ENCODE measurements at regions not wholly inside any gene's neighbourhood (a gene's known extent, or its start where the extent isn't known, plus 50 kb on each side); places are given as distances from the start of the nearest gene placed in this dataset.
"Not testable (repeated sequence)": the region's sequence is repeated elsewhere in the genome, so short reads cannot be mapped to it uniquely, and the experiment has no call there.

DNA sequence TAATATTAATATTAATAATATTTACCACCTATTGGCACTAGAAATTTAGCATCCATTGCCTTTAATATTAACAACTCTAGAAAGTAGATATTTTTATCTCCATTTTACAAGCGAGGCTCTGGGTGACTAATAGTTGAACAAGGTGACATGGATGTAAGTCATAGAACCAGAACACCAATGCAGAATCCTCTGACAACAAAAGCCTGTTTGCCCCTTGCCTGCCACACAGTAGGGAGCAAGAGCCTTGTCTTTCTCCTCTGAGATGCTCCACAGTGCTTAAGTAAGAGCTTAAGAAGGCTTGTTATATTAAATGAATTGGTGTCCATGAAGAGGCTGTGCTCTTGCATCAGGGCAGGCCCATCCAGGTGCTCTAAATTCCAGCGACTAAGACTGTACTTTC is 51.2 kb upstream of the LBX1 start:
- no peak for DNase-seq

DNA sequence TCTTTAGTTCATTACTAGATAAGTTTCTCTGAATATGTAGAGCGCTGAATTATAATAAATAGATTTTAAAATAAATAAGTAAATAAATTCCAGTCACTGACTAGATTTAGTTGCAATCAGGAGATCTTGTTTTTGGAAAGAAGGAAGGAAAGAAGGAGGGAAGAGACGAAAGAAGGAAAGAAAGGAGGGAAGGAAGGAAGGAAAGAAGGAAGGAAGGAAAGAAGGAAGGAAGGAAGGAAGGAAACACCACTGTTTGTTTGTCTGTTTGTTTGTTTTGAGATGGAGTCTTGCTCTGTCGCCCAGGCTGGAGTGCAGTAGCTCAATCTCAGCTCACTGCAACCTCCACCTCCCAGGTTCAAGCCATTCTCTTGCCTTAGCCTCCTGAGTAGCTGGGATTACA is 51.7 kb upstream of the LBX1 start:
- not testable (repeated sequence) for DNase-seq

DNA sequence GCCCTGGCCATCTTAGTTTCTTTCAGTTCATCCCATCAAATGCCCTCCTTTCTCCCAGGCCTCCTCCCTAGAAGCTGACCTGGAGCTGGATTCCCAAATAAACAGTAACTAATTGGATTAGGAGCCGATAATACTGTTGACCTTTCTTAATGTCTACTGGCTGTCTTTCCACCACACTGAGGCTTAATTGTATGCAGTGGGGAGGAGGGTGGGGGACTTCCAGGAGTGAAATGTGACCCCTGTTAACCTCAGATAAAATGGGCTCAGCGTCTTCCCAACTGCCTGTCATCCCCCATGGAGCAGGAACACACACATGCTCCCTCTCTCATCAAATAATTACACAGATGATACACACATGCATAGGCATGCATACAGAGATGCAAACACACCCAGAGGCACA is 53.7 kb upstream of the LBX1 start:
- no peak for DNase-seq

DNA sequence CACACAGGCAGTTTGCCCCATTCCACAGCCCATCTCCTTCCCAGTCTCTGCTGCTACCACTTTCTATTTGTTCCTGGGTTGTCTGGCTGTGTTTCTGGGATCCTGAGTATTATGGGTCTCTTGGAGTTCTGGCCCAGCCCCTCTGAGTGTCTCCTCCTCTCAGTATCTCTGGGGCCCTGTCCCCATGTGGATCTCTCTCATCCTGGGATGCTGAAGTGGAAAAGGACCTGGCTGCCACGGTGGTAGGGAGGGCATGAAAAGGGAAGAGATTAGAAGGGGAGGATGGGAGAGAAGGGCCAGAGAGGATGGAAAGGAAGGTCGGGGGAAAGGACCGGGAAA is 54.5 kb upstream of the LBX1 start:
- no peak for DNase-seq

DNA sequence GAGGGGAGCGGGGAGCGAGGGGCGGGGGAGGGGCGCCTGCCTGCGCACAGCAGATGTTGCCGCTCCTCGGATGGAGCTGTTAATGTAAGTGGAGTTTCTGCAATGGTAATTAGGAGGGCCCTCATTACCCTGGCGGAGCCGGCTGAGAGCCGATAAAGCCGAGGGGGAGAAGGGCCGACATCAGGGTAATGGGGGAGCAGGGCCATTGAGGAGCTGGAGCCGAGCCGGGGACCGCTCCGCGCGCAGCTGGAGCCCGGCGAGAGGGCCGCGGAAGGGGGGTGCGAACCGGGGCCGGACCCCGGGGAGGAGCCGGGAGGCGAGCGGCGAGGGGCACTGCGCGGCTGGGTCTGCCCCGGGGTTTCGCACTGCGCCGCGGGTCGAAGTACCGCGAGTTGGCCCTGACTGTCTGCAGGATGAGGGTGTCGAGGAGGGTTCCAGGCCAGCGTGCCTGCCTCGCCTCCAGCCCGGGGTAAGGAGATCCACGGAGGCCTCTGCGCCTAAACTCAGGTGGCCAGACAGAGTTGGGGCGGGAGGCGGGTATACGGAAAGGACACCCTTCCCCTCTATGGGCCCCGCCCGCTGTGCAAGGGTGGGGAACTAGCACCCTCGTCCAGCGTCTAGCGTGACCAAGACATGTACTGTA is 55.0 kb upstream of the LBX1 start:
- DNase-seq, result no peak

DNA sequence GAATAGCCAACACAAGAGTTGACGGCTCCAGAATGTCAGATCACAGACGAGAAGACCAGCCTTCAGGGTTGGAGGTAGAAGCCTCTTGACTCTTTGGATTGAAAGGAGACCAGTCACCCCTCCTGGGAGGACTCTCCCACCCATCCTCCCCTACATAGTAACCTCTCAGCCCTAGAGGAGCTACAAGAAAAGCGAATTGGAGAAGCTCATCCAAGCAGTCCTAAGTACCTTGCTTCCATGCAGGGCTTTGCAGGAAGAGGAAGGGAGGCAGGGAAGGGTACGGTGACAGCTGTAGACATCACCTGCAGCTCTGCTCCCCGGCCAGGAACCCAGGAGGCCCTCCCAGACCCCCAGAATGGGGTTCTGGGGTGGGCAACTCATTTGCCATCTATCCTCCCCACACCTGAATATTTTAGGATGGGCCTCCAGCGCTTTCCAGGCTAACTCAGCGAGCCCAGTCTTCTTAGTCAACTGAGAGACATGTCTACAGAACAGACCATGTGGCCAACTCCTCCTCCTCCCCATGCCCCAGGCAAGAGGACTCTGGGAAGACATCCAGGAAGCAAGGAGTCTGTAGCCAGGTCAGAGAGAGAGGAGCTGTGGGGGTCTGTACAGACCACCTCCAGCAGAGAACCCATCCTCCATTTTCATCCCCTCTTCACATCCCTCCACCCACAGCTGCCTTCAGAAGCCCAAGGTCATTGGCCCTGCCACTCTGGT is 55.6 kb upstream of the LBX1 start:
- no peak for DNase-seq

DNA sequence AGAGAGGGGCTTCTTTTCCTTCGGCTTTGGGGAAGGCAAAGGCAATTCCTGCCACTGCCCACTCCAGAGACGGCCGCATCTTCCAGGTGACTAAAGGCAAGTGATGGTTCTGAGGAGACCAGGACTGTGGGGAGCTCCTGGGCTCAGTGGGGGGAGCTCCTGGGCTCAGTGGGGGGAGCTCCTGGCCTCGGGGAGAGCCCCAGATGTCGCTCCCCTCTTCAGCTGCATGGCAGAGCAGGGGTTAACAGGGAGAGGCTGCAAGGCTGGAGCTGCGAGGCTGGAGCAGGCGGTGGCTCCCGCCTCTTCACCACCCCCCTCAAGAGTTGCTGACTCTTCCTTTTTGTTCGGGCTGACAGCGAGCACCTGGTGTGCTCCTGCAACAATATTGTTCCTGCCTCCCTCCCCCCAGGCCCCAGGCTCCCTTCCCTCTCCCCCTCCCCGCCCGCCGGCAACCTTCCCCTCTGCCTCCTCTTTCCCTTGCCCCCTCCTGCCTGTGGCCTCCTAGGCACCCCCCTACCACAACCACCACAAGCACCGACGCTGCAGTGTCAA is 56.3 kb upstream of the LBX1 start:
- DNase-seq, result no peak

DNA sequence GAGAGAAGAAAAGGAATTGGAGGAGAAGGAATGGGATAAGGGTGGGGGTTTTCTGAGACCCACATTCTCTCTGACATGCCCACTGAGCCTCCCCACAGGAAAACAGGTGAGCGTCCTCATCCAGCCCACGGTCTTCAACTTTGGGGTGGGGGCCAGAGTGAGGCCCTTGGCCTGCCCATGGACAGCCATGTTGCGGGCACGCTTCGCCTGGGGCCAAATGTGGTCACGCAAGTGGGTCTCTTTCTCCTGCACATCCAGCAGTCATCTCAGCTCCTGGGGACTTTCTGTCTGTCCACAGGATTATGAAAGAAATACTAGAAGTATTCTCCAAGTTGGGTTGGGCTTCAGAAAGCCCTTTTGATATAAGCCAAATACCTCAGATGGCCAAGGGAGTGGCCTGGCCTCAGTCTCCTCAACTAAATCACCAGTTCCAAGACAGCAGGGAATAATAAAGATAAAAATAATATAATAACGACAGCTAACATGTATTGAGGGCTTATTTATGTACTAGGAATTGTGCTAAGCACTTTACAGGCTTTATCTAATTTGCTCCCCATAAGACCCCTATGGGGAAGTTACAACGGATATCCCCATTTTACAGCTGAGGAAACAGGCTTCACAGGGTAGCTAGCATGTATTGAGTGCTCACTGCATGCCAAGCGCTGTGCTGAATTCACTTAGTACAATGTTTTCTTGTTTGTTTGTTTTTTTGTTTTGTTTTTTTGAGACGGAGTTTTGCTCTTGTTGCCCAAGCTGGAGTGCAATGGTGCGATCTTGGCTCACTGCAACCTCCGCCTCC is 57.2 kb upstream of the LBX1 start:
- DNase-seq, result no peak

DNA sequence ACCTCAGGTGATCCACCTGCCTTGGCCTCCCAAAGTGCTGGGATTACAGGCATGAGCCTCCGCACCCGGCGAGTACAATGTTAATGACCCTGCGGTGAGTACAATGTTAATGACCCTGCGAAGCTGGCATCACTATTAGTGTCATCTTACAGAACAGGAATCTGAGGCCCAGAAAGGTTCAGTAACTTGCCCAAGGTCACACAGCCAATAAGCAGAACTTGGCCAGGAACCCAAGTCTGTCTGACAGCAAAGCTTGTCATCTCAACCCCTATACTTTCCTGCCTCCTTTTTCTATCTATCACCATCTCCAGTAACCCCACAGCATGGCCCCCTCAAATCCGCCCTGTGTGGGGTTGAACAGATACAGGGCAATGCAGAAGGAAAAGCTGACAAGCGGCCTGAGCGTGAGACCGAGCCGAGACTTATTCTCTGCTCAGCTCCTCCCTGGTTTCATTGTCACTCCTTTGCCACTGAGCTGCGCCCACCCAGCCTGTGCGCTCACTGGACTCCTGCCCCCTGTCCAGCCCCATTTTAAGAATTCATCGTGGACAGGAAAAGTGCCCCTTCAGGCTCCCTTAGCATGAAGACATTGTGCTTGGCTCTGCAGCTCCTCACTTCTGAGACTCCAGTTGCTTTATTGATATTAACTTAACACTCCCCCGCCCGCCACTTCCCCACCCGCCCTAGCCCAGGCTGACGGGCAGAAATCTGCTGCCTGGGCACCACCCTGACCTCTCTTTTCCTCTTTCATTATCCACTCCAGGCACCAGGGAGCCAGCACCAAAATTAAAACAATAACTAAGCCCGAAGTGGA is 58.1 kb upstream of the LBX1 start:
- DNase-seq, result no peak

DNA sequence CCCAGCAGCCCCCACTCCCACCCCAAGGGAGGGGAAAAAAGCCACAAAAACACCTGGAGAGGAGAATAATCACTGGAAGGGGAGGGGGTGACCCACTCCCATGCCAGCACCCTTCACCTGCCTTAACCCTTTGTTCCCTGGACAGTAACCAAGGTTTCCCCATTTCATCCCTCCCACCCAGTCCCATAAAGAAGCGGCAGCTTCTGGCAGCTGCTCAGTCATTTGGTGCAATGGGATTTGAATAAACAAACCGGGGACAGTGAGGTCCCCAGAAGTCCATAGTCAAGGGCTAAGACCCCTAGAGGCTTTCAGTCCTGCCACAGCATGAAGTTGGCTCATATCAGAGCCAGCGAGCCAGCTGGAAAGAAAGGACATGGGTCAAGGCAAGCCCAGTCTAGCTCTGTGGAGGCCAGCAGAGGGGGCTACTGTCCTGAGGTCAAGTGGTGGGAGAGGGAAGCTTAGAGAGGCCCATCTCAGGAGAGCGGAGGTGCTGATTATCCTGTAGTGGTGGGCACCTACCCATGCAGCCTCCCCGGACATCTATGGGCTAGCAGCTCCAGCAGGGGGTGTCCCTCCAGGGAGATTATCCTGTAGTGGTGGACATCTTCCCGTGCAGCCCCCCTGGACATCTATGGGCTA is 58.9 kb upstream of the LBX1 start:
- DNase-seq, result no peak

DNA sequence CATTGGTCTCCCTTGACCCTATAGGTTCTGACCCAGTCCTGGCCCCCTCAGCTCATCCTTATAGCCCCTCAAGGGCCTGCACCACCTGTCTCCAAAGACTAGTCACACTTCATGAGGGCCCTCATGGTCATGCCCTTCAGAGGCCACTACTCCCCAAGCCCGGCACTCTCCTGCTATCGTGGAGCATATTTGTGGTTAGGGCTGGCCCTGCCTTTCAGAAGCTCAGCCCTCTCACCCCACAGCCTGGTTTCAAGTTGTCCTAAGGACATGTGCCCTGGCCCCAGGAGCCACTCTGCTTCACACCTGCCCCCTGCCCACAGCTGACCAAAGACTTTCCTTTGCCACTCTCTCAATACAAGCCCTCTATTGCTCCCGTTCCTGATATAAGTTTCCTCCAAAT is 60.3 kb upstream of the LBX1 start:
- no peak for DNase-seq

DNA sequence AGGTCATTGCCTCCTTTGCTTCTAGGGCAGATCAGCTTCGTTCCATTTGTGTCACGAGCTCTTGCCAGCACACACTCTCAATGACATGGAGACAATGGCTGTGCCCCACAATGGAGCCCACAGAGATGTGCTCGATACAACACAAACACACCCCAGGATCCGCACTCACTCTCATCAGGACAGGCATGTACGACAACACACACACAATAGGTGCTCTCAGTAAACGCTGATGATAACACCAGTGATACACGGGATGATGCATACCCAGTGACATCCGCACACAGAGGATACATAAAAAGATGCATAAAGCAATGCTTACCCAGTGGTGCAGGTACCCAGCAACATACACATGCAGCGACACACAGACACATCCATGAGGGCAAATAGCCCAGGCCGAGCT is 61.2 kb upstream of the LBX1 start:
- DNase-seq, result no peak

DNA sequence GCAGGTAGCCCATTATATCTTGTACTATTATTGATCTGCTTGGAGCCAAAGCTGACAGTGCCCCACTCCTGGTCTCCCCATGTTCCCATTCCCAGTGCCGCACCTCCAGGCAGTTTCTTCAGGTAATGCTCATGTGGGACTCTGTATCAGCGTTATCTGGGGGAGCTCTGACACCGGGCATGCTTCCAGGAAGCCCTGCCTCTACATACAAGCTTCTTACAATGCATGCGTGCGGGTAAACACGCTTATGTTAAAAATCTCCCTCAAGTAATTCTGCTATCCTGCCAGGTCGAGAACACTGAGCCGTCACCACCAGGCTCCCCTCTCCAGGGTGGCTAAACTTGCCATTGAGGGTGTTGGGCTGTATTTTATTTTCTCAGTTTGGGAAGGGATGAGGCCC is 61.6 kb upstream of the LBX1 start:
- no peak for DNase-seq

DNA sequence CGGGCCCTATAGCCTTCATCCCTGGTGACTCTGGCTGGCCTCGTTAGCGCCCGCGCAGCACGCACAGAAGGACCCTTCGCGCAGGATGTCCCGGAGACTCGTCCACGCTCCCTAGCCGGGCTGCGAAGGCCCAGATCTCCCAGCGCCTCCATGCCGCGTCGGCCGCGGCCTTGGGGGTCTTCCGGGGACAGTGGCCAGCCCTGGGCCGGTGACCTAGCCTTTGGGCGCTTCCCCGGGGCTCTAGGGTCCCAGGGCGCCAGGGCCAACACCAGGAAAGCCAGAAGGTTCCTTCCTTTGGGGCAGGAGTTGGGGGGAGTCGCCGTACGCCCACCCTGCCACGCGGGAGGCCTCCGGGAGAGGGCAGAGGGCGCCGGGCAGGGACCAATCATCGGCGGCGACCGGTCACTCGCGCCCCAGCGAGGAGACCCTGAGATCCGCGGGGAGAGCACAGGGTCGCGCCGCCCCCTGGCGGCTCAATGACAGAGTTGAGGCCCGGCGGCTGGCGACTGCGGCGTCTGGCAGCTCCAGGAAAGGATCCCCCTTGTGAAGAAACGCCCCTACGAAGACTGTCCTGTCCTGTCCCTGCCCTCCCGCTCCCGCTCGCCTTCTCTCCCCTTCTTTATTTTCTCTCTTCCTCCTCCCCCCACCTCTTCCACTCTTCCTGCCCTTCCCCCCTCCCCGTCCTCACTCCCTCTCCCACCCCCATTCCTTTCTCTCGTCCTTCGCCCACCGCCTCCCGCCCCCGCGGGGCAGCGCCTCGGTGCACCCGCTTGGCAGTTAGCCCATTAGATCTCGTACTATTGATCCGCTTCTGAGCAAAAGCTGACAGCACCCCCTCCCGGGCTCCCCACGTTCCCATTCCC is 62.3 kb upstream of the LBX1 start:
- DNase-seq, result peak; percentile 4 to 68

DNA sequence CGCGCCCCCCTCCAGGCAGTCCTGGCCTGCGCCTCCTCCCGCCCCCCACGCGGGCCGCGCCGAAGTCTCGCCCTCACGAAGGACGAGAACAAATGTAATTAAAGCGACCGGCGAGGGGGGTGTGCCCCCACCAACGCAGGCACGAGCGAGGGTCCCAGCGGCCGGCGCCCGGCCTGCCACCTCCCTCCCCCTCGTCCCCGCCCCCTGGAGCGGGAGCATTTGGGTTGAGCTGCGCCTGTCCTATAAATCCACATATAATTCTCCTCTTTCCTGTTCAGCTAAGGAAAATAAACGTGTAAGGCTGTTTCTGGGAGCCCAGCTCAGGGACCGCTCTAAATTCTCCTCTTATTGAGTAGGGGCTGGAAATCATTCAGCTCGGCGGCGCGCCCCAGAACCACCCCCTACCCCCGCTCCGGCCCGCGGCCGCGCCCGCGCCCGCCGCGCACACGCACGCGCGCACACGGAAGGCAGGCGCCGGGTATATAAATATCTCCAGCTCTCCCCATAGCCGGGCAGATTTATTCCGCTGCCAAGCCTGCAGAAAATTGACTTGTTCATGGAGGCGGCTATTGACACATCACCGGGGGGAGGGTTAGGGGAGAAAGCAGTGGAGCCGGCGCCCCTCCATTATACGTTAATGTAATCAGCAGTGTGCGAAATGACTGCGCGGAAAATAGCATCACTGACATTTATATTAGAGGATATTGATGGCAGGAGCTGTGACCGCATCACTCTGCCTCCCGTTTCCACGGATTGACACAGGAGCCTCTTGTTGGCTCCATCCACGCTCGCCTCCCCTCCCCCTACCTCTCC is 61.6 kb upstream of the BTRC start:
- peak in 1 of 2 experiments; percentile 53 for DNase-seq

DNA sequence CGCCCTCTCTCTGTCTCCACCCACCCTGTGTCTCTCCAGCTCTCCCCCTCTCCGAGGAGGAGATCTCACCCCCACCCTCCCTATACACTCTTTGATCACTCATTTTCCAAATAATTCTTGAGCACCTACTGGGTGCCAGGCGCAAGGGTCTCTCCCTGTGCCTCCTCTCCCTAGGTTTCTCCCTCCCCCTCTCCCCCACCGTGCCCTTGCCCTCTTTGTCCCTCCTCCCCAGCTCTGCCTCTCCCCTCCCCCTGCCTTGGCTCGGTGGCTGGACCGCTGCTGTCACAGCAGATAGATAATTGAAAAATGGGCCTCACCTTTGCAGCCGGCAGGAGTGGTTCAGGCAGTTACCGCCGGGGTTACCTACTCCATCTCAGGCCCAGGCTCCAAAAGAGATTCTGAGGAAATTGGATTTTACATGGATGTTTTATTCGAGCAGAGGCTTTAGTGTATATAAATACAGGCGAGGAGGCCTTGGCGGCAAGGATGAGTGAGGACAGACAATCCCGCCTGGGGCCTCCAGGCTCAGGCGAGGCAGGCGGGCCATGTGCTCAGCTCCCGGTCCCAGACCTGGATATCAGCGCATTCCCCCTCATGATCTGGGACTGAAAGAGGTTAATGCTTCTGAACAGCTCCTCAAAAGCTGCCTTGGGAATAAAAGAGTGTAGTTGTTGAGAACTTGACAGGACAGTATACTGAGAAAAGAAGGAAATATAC is 60.8 kb upstream of the BTRC start:
- DNase-seq, result no peak

DNA sequence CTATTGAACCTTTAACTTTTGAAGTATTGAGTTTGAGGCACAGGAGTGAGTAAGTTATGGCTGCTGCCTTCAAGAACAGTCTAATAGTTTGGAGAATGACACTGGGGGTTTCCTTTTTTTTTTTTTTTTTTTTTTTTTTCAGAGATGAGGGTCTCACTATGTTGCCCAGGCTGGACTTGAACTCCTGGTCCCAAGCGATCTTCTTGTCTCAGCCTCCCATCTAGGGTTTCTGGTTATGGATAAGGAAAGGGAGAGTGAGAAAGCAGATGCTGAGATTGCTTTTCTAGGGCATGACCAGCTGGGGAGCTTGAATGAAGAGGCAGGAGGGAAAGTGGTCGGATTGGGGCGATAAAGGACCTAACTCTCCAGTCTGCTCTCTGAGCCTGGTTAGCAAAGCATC is 59.9 kb upstream of the BTRC start:
- no peak for DNase-seq

DNA sequence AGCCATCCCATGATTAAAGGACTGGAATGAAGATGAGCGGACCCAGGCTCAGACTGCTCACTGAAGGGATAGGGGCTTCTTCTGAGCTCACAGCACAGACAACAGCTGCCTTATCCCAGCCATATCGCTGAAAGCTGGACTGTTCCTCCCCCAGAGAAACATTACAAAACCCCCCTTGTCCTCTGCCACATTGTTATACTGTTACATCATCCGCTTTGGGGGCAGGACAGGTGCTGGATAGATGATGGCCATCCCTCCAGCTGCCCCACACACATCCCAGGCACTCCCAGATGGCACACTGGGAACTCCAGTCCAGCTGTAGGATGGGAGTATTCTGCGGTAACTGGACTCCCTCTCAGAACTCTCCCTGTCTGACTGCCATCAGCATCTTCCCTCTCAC is 58.7 kb upstream of the BTRC start:
- DNase-seq, result no peak

DNA sequence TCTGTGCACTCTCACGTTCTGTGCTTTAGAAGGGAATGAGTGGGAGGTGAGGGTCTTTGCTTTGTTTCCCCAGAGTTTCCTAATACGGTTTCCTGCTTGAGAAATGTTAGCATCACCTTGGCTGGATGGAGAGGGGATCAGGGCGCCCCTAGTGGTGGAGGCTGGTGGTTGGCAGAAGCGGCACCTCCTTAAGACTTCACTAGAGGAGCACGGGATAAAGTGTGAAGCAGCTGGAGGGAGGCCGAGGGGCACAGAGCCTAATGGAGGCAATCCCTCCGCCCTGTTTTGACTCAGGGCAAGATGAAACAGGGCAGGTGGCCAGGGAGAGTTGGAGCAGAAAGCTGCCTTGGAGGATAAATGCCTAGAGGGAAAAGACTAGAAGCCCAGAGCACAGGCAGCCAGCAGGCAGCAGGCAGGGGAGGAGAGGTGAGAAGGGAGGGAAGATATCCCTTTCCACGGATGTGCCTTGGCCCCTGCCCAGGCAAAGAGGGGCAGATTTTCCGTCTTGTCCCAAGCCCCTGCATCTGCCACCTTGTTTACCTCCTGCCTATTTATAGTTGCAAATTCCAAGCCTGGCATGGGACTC is 56.0 kb upstream of the BTRC start:
- DNase-seq, result peak; percentile 50 to 71

DNA sequence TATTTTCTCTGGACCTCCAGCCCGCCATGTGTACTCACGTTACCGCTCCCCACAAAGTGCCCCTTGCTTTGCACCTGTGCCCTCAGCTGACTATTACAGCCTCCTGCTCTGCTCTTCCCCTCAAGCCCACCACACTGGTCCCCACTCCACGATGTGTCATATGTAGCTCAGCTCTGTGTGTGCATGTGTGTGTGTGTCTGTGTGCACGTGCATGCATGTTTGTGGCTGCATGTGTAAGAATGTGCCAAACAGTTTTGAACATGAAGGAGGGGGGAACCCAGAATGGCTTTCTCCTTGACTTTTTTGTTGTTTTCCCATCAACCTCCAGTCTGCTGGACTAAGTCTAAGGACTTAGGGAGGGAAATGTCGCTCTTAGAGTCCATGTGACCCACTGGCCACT is 54.8 kb upstream of the BTRC start:
- DNase-seq, result no peak

Data from NCI-H446 (cell line).